Hematopoietic multipotent progenitor cell treated with erythropoietin and hydrocortisone succinate and interleukin-3 and kit ligand, for 17 days (in vitro differentiated cells): ENCODE measurements at regions not wholly inside any gene's neighbourhood (a gene's known extent, or its start where the extent isn't known, plus 50 kb on each side); places are given as distances from the start of the nearest gene placed in this dataset.

Source experiments
- DNase-seq: peaks from one replicate; pipeline ENCODE4 v3.0.0-alpha.2; 2015; ENCODE audit warnings: low spot score

DNA sequence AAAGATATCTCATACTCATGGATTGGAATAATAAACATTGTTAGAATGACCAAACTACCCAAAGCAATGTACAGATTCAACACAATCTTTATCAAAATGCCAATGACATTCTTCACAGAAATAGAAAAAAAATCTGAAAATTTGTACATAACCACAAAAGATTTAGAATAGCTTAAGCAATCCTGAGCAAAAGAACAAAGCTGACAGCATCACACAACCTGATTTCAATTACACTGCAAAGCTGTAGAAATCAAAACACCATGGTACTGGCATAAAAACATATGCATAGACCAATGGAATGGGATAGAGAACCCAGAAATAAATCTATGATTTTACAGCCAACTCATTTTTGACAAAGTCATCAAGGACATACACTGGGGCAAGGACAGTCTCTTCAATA lies 130.0 kb upstream of the TMEM72 start:
- no peak for DNase-seq

DNA sequence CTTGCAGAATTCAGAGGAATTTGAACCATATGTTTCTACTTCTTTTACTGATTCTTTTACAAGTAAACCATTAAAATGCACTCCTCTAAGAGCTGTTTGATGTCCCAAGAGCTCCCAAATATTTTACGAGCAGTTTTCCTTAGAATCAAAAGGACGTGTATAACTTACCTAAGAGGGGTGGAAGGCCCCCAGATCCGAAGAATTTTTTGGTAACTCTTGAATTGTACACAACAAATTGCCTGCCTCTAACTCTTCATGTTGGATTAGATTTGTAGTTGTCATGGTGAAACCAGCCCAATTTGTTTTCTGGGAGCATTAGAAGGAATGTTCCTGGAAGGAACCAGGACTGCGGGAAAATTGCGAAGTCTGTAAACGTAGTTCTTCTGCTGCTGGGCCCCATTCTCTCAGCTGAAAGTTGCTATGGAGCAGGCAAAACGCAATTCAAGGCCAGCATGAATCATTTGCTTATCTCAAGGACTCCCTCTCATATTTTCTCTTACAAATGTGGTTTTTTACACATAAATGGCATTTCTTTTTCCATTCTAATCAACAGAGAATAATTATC lies 124.8 kb upstream of the TMEM72 start:
- no peak for DNase-seq

DNA sequence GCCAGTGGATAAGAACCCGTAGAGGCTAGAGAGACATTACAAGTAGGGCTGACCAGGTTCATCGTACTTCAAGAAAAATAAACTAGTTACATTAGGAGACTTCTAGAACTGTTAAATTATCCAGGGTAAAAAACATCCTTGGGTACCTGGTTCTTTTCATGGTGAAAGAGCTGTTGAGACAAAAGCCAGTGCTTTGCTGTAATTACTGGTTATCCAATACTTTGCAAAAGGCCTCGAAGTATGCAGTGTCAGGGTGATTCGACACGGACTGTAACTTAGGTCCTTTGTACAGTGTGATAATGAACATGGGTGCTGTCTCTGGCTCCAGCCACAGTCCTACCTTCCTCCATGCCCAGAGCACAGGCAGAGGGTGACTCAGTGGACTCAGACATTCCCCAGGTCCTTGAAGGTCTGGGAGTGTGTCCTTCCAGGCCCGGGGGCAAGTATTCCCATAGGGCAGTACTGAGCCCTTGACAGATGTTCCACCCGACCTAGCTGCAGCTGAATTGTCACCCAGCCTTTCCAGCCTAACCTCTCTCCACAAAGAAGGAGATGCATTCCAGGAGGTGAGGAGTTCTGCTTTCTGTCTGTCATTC lies 123.6 kb upstream of the TMEM72 start:
- DNase-seq, result no peak

DNA sequence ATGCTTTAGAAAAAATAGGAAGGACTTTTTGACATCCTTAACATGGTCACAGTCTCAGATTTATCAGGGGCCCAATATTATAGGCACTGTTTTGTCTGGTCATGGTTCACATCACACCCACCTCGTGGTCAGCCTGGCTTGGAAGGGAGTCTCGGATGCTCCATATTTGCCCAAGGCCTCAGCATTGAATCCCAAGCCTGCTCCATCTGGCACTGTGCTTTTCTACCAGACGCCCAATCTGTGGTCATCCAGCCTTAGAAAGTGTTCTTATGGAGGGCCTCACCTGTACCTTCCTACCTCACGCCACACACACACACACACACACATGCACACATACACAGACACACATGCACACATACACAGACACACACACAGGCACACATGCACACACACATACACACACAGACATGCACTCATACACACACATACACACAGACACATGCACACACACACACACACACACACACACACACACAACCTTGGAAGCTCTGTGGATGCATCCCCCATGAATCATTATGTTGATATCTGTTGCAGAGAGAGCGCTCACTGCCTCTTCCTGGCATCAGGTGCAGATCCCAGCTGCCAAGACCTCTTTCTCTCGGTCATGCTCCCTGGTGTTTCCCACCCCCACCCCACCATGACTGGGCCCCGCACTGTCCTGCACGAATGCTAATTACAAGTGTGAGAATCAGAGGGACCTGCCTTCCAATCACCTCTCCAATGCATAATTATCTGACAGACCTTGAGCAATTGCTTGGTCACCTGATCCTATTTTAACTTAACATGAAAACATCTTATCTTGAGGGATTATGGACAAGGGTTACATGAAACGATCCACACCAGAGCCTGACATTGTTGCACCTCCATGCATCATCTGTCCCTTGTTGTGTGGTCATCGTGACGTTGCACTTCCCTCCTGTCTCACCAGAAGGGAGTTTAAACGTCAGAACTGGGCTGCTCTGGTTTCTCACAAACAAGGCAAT lies 122.7 kb upstream of the TMEM72 start:
- DNase-seq, result no peak

DNA sequence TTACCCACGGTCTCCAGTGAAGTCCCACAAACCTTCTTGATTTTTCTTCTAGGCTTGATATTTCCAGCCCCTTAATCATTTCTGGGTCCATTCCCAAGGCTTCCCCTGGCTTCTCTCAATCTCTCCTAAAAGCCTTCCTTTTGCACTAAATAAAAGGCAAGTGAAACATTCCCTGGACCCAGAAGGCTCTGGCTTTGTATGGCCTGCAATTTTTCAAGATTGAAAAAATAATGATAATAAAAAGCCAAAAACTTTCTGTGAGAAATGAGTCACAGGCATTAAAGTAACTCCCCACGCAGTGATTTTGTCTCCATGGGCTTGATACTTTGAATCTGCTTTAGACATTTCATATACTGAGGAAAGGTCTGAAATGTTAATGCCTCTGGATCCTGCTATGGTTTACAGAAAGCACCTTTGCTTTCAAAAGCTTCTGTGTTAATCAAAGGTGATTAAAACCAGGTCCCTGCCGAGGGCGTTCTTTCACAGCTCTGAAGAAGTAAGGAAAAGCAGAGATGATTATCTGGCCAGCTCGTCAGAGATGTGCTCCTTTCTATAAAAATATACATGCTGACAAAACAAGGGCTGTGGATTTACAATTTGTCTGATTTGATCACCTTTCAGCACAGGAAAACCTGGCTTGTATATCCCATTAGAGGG lies 118.9 kb upstream of the TMEM72 start:
- DNase-seq, result no peak

DNA sequence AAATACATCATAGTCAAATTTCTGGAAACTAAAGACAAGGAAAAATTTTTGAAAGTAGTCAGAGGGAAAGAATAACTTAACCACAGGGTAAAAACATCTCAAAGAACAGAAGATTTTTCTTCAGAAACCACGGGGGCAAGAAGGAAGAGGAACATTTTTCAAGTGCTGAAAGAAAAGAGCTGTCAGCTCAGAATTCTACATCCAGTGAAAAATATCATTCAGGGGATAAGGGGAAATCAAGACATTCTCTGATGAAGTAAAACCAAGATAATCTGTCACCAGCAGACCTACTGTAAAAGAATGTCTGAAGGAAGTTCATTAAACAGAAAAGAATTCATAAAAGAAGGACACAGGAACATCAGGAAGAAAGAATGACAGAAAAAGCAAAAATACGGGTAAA lies 111.2 kb upstream of the TMEM72 start:
- DNase-seq, result no peak

DNA sequence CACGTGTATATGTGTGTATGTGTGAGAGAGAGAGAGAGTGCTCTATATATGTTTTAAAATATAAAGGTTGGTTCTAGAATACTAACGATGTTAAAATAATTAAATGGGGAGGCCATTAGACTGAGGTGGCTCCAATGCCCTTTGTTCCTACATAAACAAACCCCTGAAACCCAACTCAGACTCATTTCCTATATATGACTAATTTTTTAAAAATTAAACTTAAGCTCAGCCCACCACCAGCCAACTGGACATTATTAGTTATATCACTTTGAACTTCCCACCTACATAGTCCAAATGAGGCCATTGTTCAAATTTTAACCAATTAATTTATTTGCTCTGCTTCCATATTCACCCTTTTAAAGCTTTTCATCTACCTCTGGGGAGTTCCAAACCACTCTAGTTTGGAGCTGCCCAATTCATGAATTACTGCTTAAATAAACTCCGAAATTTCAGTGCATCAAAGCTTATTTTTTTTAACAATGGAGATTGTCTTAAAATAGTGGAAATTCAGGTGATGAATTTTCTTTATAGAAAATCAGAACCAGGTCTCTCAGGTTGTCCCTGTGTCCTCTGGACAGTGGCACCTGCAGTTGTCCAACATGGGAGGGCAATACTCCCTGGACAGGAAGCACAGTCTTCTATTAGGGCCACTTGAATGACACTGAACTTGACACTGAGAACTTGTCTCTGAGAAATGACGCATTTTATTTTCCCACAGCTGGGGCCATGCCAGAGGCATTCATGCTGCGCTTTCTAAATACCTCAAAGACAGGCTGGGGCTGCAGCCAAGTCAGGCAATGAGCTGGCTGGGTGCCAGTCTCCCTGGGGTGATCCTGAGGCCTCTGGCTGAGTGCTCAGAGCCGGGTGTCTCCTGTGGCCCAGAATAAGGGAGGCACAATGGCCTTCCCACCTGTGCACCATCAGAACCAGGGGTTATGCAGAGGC lies 109.5 kb upstream of the TMEM72 start:
- DNase-seq, result no peak

DNA sequence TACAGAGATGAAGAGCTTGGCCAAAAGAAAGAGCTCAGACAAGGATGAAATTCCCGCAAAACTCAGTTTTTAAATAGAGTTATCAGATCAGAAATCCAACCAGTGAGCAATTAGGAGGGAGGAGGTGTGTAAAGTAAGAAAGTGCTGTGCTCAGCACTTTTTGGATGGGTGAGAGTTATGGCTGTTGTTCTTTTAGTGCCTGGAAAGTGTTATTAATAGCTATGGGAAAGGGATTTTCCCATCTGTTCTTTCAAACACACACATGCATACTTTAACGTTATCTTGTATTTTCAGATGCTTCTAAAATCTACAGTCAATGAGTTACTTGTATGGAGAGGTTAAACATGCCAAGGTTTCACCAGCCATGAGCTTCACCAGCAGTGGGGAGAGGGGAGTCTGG lies 107.3 kb upstream of the TMEM72 start:
- DNase-seq, result no peak

DNA sequence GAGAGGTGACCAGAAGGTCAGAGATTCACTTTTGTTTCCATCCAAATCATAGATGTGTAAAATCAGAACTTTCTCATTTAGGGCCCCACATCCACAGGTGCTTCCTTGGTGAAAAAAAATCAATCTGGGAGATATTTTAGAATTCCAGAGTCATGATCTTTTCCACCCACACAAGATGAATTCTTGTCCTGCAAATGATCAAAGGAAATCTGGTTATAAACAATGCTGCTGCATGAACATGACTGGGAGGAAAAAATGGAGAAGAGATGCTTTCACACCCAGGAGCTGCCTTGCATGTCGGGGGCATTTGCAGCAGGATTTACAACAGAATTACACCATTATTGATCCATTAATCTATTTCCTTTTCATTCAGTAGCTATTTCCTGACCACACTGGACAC lies 106.5 kb upstream of the TMEM72 start:
- no peak for DNase-seq

DNA sequence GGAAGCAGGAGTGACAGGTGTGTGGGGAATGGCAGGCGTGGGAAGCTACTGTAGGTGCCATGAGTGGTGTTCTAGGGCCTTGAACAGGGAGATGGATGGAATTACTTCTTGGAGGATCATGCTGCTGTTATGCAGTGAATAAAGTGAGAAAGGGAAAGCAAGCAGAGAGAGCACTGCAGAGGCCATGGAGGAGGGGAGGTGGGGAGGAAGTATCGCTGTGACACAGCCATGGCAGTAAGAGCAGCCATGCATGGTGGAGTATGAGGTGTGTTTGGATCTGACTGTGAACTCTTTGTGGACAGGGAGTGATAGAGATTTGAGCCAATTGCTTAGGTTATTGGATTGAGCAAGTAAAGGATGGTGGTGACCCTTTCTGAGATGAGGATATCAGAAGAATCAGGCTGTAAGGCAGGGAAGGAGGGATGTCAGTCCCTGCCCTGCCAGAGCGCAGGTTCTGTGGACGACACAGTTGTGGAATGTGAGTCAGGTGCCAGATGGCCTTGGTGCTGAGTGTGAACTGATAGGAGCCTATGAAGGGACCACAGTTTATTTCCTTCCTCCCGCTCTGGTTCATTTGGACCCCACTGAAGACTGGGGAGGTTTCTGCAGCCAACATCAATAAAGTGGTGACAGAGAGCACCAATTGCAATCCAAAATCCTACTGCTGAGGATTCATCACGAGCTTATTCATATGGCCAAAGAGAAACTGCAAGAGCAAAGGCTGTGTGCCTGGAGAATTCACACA lies 105.5 kb upstream of the TMEM72 start:
- DNase-seq, result no peak

DNA sequence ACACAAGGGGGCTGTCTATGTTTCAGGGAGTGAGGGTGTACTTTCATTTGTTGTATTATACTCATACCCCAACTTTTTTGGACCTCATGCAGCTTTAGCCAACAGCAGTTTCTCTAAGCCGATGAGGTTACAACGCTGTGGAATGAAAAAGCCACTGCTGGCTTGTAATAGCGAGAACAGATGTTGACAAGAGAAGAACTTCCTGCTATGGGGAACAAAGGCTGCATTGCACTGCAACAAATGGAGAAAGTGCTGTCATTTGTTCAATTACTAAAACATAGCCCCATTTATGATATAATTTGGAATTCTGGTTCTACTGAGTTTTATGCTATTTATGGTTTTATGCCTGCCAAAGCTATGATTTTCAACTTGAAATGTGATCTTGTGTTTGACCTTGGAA lies 104.2 kb upstream of the TMEM72 start:
- DNase-seq, result no peak

DNA sequence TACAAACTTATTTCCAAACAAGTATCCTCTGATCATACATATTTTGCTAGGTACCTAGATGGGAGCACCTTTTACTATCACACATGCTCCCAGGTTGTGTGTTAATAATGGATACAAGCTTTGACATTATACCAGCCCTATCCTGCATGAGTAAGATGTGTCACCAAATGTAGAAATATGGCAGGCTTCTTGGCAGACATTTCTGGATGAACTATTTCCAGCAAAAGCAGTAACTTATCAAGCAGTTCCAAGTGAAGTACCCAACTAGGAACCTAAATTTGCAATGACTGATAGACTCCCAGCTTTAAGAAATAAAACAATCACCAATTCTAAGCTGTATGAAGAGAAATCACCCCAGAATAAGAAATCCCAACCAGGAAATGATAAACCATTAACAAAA lies 103.7 kb upstream of the TMEM72 start:
- no peak for DNase-seq

DNA sequence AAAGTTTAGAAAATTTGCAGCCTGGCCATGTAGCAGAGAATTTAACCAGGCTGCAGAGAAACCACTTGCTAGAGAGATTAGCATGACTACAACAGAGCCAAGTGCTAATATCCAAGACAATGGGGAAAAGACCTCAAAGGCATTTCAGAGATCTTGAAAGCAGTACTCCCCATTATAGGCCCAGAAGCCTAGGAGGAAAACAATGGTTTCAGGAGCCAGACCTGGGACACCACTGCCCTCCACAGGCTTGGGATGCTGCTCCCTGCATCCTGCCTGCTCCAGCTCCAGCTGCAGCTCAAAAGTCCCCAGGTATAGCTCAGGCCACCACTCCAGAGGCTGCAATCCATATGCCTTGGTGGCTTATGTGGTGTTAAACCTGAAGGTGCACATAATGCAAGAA lies 101.5 kb upstream of the TMEM72 start:
- no peak for DNase-seq

DNA sequence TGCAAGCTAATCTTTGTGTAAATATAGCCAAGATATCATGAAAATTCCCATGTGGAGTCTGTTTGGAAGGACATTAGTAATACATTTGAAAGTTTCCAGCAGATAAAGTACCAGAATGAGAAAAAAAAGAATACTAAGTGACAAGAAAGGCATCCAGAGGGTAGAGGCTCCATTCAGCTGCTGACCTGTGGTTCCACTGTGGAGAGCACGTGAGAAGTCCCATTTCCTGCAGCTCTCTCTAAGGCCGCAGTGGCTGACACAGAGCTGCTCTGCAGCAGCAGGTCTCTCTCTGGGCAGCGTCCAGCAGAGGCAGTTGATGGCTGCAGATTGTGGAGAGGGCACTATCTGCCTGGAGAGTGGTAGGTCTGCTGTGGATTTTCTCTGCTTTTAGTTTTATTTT lies 100.1 kb upstream of the TMEM72 start:
- DNase-seq, result no peak

DNA sequence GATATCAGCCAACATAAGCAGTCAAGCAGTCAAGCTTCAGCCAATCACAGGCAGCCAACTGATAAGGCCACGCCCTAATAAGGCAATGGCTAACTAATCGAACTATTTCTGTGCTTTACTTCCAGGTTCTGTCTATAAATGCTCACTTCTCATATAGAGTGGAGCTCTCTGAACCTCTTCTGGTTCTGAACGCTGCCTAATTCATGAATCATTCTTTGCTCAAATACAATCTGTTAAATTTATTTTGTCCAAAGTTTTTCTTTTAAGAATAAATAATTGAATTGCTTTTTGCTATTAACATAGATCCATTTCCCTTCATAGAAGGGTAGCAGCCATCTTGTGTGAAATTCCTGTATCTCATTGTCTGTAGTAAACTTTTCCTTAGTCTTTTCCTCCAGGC lies 97.9 kb upstream of the TMEM72 start:
- DNase-seq, result no peak

DNA sequence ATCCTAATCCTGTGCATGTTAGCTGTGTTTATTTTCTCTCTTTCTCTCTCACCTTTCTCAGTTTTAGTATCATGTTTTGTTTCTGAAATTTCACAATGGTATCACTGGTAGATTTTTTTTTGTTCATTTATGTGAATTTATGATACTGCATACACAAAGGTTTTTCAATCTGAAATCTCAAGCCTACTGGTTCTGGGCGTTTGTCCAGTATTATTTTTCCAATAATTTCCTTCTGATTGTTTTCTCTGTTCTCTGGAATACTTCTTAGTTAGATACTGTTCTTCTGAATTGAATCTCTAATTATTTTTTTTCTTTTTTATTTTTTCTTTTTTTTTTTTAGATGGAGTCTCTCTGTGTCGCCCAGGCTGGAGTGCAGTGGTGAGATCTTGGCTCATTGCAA lies 96.2 kb upstream of the TMEM72 start:
- DNase-seq, result no peak

DNA sequence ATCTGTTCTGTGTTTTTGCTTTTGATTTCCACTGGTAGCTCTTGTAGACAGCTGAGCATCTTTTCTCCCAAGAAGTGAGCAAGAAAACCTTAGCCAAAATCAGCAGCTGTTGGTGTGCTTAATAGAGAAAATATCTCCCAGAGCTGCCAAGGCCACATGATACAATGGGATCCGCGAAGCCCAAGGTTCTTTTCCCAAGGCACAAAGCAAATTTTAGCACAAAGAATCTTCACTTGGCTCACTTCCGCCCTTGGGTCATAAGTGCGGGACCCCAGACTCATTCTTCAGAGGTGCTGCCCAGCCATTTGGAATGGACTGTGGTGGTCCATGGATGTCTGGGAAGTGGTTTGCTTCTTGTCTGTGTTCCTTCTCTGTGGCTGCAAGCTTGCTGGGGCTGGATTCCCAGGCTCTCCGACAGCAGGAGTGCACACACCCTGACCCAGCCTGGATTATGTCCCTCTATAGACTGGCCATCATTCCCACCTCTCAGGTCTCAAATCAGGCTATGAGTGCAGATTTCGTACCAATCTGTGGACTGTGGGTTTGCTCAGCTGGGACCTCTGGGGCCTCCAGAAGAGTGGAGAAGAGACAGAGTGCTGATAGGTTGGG lies 93.0 kb upstream of the TMEM72 start:
- DNase-seq, result no peak

DNA sequence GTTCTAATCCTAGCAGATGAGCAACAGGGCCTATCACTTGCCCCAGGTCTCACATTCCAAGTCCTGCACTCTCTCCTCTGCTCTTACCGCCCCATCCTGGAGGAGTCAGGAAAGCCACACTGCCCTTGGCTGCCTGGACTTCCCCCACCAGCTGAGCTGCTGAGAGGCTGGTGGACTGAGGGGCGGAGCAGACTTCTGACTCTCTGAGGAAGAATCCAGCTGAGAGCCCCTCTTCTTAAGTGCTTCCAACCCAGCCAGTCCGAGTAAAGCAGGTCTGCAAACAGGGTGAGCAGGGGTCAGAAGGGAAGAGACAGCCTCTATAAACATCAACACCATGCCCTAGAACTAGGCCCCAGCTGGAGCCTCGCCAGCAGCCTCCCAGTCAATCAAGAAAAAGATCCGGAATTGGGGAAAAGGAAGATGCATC lies 92.4 kb upstream of the TMEM72 start:
- no peak for DNase-seq

DNA sequence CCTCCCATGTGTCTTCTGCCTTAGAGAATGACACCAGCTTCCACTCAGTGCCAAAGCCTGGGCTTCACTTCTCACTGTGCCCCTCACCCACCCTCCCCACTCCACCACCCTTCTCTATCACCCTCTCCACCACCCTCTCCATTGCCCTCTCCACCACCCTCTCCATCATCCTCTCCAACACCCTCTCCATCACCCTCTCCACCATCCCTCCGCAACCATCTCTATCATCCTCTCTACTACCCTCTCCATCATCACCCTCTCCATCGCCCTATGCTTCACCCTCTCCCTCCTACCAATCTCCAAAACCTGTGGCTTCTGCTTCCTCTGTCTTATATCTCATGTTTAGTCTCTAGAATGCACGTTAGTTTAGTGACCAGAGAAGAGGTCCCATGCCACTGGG lies 91.0 kb upstream of the TMEM72 start:
- no peak for DNase-seq

DNA sequence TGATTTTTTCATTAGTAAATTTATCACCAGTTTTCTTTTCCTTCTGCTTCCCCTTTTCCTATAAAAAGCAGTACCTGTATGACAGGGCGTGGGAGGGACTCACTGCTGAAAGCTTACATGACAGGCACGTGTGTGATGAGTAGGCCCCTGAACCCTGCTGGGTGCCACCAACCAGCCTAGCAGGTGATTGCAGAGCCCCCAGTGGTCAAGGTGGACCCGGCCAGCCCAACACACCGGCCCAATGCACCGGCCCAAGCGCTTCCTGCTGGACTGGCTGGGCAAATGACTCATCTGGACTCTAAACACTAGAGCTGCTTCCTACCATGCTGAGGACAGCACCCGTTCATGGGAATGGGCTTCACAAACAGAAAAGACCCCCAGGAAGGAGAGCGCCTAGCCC lies 89.8 kb upstream of the TMEM72 start:
- DNase-seq, result no peak

DNA sequence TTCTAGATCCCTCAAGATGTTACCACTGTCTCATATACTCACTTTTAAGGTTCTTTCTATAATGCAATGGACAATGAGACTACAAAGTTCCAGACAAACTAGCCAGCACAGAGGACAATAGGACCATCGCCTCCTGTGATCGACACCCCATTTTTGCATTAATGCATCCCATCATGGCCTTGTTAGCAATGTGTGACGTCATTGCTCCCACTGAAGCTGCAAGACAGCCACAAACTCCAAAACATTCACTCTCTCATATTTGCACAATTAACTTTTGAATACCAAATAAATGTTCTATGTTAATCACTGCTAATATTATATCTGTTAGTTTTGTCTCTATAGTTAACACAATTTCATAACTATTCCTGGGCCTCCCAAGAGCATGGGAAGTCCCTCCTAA lies 88.8 kb upstream of the TMEM72 start:
- DNase-seq, result no peak
